Liver (tissue), 3 donors: ENCODE measurements at regions not wholly inside any gene's neighbourhood (a gene's known extent, or its start where the extent isn't known, plus 50 kb on each side); places are given as distances from the start of the nearest gene placed in this dataset.

Experiments used
- CTCF ChIP-seq: fragments of 150-350 bp; IDR thresholded peaks from 2 replicates; pipeline ENCODE4 v1.5.1; 2017; ENCODE audit warnings: improper control_type of control experiment, low read depth, low read length; ENCODE audit not compliant: missing input control
- HNF4A ChIP-seq, 2 donors: conservative IDR thresholded peaks; 2 replicates each; pipeline ENCODE4 v1.6.1; 2016; ENCODE audit warnings: antibody characterized with exemption in 2 of 2, mild to moderate bottlenecking in 2 of 2
- JUND ChIP-seq, 2 donors: IDR thresholded peaks; 2 replicates each; pipeline ENCODE4 v1.6.1; 2016; ENCODE audit warnings: antibody characterized with exemption in 2 of 2
- RAD21 ChIP-seq, 2 donors: IDR thresholded peaks; 2 replicates each; pipeline ENCODE4 v1.6.1; 2016; ENCODE audit warnings: antibody characterized with exemption in 2 of 2, mild to moderate bottlenecking in 2 of 2
- REST ChIP-seq: IDR thresholded peaks from 2 replicates; pipeline ENCODE4 v1.6.1; 2016; ENCODE audit warnings: antibody characterized with exemption, mild to moderate bottlenecking
- SP1 ChIP-seq: IDR thresholded peaks from 2 replicates; pipeline ENCODE4 v1.6.1; 2018; ENCODE audit warnings: antibody characterized with exemption, mild to moderate bottlenecking
- TAF1 ChIP-seq: conservative IDR thresholded peaks from 2 replicates; pipeline ENCODE4 v1.6.1; 2016; ENCODE audit warnings: antibody characterized with exemption, mild to moderate bottlenecking
- YY1 ChIP-seq: IDR thresholded peaks from 2 replicates; pipeline ENCODE4 v1.6.1; 2016; ENCODE audit warnings: antibody characterized with exemption, mild to moderate bottlenecking
- ZBTB33 ChIP-seq: IDR thresholded peaks from 2 replicates; pipeline ENCODE4 v1.6.1; 2016; ENCODE audit warnings: antibody characterized with exemption
- donor health status: healthy.
- donor health status: healthy.

- TF ChIP-seq CTCF (no peak), JUND (IDR thresholded peaks at IDR 0.05) (no peak), YY1 (no peak), HNF4A (conservative IDR thresholded peaks at IDR 0.05) (peak in 1 of 2 donors; percentile 22), ZBTB33 (no peak), RAD21 (IDR thresholded peaks at IDR 0.05) (no peak), REST (no peak), TAF1 (no peak), SP1 (no peak)
Observed at GRCh38 chr9:12878351-12878978, 103.6 kb downstream of the LURAP1L start.
